GM11168 (cell line): ENCODE measurements at regions not wholly inside any gene's neighbourhood (a gene's known extent, or its start where the extent isn't known, plus 50 kb on each side); places are given as distances from the start of the nearest gene placed in this dataset.
"Not testable (repeated sequence)": the region's sequence is repeated elsewhere in the genome, so short reads cannot be mapped to it uniquely, and the experiment has no call there.

Source experiments
- in situ Hi-C: fragments of 300-500 bp; cut with MboI; formaldehyde crosslinking; loops from one replicate; pipeline ENCODE4 v1.12.0; 2022; ENCODE audit warnings: low sequenced_read_pairs; ENCODE audit not compliant: unreplicated experiment

DNA sequence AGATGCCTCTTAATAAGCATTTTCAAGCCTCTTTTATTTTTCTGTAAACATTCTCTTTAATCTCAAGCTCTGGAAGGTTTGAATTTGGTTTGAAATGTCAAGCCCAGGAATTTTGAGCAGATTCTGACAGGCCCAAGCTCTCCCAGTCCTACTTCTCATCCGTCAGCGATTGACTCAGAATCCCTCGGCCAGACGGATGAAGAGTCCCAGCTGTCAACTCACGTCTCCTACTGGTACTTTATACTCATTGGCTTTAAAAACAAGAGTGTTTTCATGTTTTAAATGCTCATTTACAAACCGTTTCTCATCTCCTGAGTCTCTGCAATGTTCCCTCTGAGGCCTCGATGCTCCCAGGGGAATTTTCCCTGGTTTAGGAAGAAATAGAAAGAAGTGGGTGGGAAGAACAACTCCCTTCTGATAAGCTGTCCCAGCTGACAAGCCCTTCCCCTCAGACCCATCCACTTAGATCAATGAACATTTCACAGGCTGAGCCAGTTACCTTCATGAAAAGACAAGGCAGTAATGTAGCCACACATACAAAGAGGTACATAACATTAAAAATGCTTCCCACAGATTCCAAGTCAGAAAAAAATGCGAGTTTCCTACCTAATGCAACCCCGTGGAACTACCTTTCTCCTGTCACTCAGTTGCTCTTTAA is 478.2 kb upstream of the DPH6 start:
- in situ Hi-C loops: no loop called here

GRCh38 chr15:36026627-36027283 is 480.8 kb upstream of the DPH6 start:
- in situ Hi-C loops: no loop called here

- in situ Hi-C loops: no loop called here
These were observed 483.7 kb upstream of the DPH6 start for GRCh38 chr15:36029606-36030210.

DNA sequence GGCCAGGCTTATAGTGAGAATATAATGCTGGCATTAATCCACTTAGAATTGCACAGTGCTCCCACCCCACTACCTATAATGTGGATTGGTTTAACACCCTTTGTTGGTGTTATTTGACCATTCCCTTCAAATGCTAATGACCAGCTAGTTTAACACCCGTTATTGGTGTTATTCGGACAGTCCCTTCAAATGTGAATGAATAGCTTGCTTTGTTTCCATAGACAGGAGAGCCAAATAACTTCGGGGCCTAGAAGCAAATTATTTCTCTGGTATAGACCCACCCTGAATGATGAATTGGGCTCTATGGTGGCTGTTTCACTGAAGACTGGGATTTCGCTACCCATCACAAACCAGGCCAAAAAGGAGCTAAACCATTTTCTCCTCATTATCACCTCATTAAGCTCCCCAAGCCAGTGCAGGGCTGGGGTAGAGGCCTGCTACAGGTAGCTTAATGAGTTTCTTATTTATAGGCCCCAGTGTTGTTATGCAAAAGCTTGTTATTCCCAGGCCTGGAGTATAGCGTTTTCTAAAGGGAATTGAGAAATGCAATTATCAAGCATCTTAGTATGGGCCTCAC is 494.1 kb upstream of the DPH6 start:
- in situ Hi-C loops: no loop called here

DNA sequence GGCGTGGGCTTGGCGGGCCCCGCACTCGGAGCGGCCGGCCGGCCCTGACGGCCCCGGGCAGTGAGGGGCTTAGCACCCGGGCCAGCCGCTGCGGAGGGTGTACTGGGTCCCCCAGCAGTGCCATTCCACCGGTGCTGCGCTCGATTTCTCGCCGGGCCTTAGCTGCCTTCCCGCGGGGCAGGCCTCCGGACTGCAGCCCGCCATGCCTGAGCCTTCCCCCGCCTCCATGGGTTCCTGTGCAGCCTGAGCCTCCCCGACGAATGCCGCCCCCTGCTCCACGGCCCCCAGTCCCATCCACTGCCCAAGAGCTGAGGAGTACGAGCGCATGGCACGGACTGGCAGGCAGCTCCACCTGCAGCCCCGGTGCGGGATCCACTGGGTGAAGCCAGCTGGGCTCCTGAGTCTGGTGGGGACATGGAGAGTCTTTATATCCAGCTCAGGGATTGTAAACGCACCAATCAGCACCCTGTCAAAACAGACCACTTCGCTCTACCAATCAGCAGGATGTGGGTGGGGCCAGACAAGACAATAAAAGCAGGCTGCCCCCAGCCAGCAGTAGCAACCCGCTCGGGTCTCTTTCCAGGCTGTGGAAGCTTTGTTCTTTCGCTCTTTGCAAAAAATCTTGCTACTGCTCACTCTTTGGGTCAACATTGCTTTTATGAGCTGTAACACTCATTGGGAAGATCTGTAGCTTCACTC is 501.2 kb upstream of the DPH6 start:
- in situ Hi-C loops: not testable (repeated sequence)

DNA sequence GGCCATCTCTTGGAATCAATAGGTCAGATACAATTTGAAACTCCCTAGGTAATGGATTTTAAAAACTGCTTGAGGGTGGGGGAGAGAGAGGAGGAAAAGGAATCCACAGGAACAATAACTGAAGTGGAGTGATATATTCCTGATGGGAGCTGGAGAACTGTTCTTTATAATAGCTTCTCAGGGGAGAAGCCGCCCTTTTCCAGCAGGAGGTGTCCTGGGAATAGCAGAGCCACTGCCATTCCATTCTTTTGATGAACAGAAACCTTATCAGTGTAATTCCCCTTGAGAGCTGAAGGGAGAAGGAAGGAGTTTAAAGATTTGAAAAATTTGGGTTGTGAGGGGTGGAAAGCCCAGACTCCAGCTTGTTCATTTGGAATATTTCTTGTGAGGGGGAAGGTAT is 504.9 kb upstream of the DPH6 start:
- in situ Hi-C loops: no loop called here

DNA sequence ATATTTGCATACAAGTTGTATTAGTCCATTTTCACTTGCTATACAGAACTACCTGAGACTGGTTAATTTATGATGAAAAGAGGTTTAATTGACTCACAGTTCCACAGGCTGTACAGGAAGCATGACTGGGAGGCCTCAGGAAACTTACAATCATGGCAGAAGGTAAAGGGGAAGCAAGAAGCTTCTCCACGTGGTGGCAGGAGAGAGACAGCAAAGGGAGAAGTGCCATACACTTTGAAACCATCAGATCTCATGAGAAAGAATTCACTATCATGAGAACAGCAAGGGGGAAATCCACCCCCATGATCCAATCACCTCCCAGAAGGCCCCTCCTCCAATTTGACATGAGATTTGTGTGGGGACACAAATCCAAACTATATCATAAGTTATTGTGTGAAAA is 506.7 kb upstream of the DPH6 start:
- in situ Hi-C loops: not testable (repeated sequence)

GRCh38 chr15:36053746-36054145 is 507.8 kb upstream of the DPH6 start:
- in situ Hi-C loops: no loop called here

GRCh38 chr15:36059596-36059995 is 513.6 kb upstream of the DPH6 start:
- in situ Hi-C loops: no loop called here

GRCh38 chr15:36062357-36062756 is 516.4 kb upstream of the DPH6 start:
- in situ Hi-C loops: no loop called here

DNA sequence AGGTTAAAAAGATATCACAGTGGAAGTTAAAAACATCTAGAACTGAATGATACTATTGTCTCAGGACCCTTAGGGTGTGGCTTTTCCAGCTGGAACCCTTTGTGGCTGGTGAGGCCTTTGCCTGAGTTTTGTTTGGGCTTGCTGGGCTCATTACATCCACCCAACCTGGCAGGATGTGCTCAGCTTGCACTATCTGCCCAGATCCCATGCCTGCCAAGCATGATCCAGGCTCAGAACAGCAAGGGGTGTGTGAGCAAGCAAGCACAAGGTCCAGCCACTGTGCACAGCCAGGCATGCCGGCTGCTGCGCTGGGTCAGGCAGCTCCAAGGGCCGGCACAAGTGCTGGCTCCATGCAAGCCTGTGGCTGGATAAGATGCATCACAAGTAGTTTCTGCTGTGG is 512.7 kb upstream of the CDIN1 start:
- in situ Hi-C loops: no loop called here

- in situ Hi-C loops: no loop called here
These were observed 511.7 kb upstream of the CDIN1 start for GRCh38 chr15:36067483-36068274.

DNA sequence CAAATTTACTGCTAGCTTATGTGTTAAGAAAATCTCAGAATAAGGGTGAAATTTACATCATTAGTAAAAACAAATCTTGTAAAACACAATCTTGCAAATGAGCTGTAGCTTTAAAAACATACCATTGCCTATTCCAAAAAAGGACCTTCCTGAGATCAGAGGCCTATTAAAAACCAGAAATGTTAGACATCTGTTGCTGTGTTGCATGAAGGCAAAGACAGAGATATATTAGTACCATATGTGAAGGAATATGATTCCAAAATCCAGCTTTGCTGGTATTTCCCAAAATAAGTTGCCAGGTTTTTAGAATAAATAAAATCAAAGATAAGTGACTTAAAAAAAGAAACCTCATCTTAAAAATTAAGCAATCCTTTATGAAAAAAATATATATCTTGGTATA is 504.1 kb upstream of the CDIN1 start:
- in situ Hi-C loops: no loop called here

DNA sequence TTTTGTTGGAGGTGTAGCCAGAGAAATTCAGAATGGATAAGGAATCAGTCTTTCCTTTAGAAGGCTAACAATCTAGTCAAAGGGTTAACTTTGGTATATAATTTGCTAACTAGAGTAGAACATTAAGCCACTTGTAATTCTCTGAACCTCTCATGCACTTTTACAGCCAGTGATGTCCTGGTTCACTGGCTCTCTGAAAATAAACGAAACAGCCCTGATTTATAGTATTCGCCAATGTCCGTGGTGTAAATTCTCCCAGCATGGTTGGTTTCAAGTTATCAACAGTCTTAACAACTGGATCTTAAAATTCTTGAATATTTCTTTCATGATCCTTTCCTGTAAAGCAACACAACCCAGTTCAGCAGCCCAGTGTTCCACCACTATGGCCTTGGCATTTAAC is 500.4 kb upstream of the CDIN1 start:
- in situ Hi-C loops: no loop called here

DNA sequence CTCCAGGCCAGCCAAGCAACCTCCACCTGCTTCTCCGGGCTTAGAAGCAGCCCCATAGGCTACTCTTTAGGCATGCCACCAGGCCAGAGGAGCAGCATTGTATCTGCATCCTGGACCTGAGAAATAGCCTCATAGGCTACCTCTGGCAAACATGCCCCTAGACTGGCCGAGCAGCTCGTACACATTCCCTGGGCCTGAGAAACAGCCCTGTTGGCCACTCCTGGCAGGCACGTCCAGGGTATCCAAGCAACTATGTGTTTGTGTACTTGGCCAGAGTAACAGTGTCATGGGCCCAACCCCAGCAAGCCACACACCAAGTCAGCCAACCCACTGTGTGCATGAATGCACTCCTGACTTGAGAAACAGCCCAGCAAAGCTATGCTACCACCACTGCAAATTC is 498.7 kb upstream of the CDIN1 start:
- in situ Hi-C loops: no loop called here

GRCh38 chr15:36090286-36090946 is 489.0 kb upstream of the CDIN1 start:
- in situ Hi-C loops: no loop called here

DNA sequence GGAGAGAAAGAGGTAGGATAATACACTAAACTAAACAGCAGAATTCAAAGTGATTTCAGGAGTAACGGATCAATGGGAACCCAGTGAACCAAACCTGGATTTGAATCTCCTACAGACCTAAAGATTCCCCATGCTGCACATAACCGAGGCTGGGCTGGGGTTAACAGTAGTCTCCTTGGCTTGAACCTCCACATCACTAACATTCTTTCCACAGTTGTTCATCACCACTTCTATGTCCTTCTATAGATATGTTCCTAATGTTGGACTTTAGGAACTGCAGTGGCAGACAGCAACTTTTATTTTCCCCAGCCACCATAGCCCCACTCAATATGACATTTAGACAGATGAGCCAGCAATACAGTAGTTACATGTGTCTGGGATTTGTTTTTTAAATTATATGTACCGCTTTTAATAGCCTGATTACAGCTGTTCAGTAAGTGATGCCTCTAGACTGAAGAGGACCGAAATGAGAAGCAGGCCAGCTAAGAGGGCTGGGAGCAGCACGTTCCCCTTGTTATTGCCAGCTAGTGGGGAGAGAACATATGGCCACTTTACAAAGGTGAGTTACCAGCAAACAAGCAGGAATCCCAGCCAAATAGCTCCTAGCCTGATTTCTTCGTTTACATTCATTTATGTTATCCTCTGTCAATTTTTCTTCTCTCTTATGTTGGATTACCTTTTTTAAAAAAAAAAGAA is 472.6 kb upstream of the CDIN1 start:
- in situ Hi-C loops: no loop called here

DNA sequence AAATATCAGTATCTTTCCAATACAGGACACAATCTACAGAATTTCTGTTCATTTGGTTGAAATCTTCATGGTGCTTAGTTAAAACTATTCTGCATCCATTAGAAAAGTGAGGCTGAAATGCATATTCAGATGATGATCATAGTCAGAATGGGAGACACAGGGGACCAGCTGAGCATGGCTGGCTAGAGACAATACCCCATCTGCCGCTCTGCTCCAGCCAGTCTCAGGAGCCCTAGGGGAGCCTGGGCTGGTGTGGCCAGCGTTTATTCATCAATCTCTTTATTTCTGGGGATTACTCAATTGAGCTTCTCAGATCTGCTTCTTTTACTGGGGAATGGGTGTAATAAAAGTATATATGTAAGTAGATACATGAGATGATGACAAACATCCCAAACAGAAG is 470.9 kb upstream of the CDIN1 start:
- in situ Hi-C loops: no loop called here
